Loucy (cell line): ENCODE measurements at regions not wholly inside any gene's neighbourhood (a gene's known extent, or its start where the extent isn't known, plus 50 kb on each side); places are given as distances from the start of the nearest gene placed in this dataset.

Experiments used
- H2AFZ ChIP-seq: fragments of 200-600 bp; sonication (generic); 2 replicates; pipeline ENCODE4 v1.6.0; 2016; ENCODE audit warnings: antibody characterized with exemption, mild to moderate bottlenecking, low read length, moderate library complexity
- H3F3A ChIP-seq: fragments of 200-600 bp; 2 replicates; pipeline ENCODE4 v1.6.0; 2016; ENCODE audit warnings: antibody characterized with exemption, low read depth, mild to moderate bottlenecking
- H3K27me3 ChIP-seq: fragments of 200-600 bp; sonication (generic); 2 replicates; pipeline ENCODE4 v1.6.1; 2014; ENCODE audit warnings: low read length, mild to moderate bottlenecking; ENCODE audit not compliant: insufficient read depth, poor library complexity, severe bottlenecking
- H3K36me3 ChIP-seq: fragments of 200-600 bp; sonication (generic); 2 replicates; pipeline ENCODE4 v1.6.1; 2016; ENCODE audit warnings: low read length; ENCODE audit not compliant: insufficient read depth
- H3K4me1 ChIP-seq: fragments of 200-600 bp; sonication (generic); 2 replicates; pipeline ENCODE4 v1.5.1; 2014; ENCODE audit warnings: low read length, mild to moderate bottlenecking; ENCODE audit not compliant: insufficient read depth, poor library complexity, severe bottlenecking
- H3K4me2 ChIP-seq: fragments of 200-600 bp; sonication (generic); 2 replicates; pipeline ENCODE4 v1.6.0; 2014; ENCODE audit warnings: antibody characterized with exemption, low read length, low read depth, mild to moderate bottlenecking; ENCODE audit not compliant: poor library complexity, severe bottlenecking
- H3K4me3 ChIP-seq: fragments of 200-600 bp; sonication (generic); 2 replicates; pipeline ENCODE4 v1.5.1; 2014; ENCODE audit warnings: low read length, mild to moderate bottlenecking, mixed read lengths; ENCODE audit not compliant: poor library complexity, severe bottlenecking
- H3K79me2 ChIP-seq: fragments of 200-600 bp; sonication (generic); 2 replicates; pipeline ENCODE4 v1.6.1; 2014; ENCODE audit warnings: low read length; ENCODE audit not compliant: insufficient read depth
- H3K9ac ChIP-seq: fragments of 200-600 bp; sonication (generic); 2 replicates; pipeline ENCODE4 v1.6.0; 2014; ENCODE audit warnings: mild to moderate bottlenecking, low read depth, low read length, moderate library complexity; ENCODE audit not compliant: poor library complexity, severe bottlenecking
- H3K9me2 ChIP-seq: fragments of 200-600 bp; sonication (generic); replicated peaks from 2 replicates; pipeline ENCODE4 v1.6.1; 2016; ENCODE audit warnings: low read depth, low read length, mixed read lengths
- H3K9me3 ChIP-seq: fragments of 200-600 bp; sonication (generic); 2 replicates; pipeline ENCODE4 v1.6.1; 2014; ENCODE audit warnings: mild to moderate bottlenecking, antibody characterized with exemption, low read length, low read depth; ENCODE audit not compliant: insufficient read depth
- H4K20me1 ChIP-seq: fragments of 200-600 bp; sonication (generic); 2 replicates; pipeline ENCODE4 v1.6.0; 2014; ENCODE audit warnings: antibody characterized with exemption, low read length, mild to moderate bottlenecking; ENCODE audit not compliant: insufficient read depth, poor library complexity, severe bottlenecking
- CTCF ChIP-seq: fragments of 200-600 bp; sonication (generic); conservative IDR thresholded peaks from 2 replicates; pipeline ENCODE4 v1.5.1; 2014; ENCODE audit warnings: mild to moderate bottlenecking, antibody characterized with exemption, low read length
- EZH2phosphoT487 ChIP-seq: fragments of 200-600 bp; IDR thresholded peaks from 2 replicates; pipeline ENCODE4 v1.6.1; 2018; ENCODE audit warnings: antibody characterized with exemption, mild to moderate bottlenecking, moderate library complexity, borderline replicate concordance

- Histone ChIP-seq H2AFZ (no peak overlapping the region), H3K27me3 (no peaks in the 10 kb centered on the region), H3K9ac (no peak overlapping the region), H3K4me3 (no peak overlapping the region), H3K9me3 (no peaks in the 10 kb centered on the region), H3K4me1 (no peaks in the 10 kb centered on the region), H4K20me1 (no peaks in the 10 kb centered on the region), H3K79me2 (no peaks in the 10 kb centered on the region), H3F3A (no peaks in the 10 kb centered on the region), H3K4me2 (no peak overlapping the region), H3K9me2 (no peaks in the 10 kb centered on the region), H3K36me3 (no peaks in the 10 kb centered on the region)
- TF ChIP-seq CTCF (no peak), EZH2phosphoT487 (no peak)
These were observed 599.5 kb downstream of the PKHD1 start for GRCh38 chr6:51487937-51488336.

DNA sequence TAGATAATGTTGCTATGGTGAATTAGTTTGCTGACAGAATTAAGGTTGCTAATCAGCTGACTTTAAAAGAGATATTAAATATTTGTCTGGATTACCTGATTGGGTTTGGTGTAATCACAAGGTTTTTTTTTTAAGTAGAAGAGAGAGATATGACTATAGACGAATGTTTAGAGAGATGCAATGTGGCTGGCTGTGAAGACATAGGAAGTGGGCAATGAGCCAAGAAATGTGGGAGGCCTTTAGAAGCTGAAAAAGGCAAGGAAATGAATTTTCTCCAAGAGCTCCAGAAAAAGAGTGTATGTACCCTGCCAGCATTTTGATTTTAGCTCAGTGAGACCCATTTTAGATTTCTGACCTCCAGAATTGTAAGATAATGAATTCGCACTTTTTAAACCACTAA lies 598.3 kb downstream of the PKHD1 start:
- no peaks in the 10 kb centered on the region for H3K79me2 ChIP-seq
- H3K4me1 ChIP-seq: no peaks in the 10 kb centered on the region
- H3K36me3 ChIP-seq: no peaks in the 10 kb centered on the region
- H3F3A ChIP-seq: no peaks in the 10 kb centered on the region
- no peaks in the 10 kb centered on the region for H3K9me2 ChIP-seq
- H3K27me3 ChIP-seq: no peaks in the 10 kb centered on the region
- no peak overlapping the region for H2AFZ ChIP-seq
- TF ChIP-seq CTCF (no peak), EZH2phosphoT487 (no peak)
- H4K20me1 ChIP-seq: no peaks in the 10 kb centered on the region
- H3K9ac ChIP-seq: no peak overlapping the region
- no peak overlapping the region for H3K4me3 ChIP-seq
- H3K9me3 ChIP-seq: no peaks in the 10 kb centered on the region
- H3K4me2 ChIP-seq: no peak overlapping the region

GRCh38 chr6:51490101-51490500 lies 597.3 kb downstream of the PKHD1 start:
- Histone ChIP-seq H3K27me3 (no peaks in the 10 kb centered on the region), H3K9ac (no peak overlapping the region), H3F3A (no peaks in the 10 kb centered on the region), H3K4me3 (no peak overlapping the region), H4K20me1 (no peaks in the 10 kb centered on the region), H3K9me2 (no peaks in the 10 kb centered on the region), H3K9me3 (no peaks in the 10 kb centered on the region), H3K4me2 (no peak overlapping the region), H3K4me1 (no peaks in the 10 kb centered on the region), H2AFZ (no peak overlapping the region), H3K36me3 (no peaks in the 10 kb centered on the region), H3K79me2 (no peaks in the 10 kb centered on the region)
- TF ChIP-seq CTCF (no peak), EZH2phosphoT487 (no peak)
